RWPE2 (cell line): ENCODE measurements at regions not wholly inside any gene's neighbourhood (a gene's known extent, or its start where the extent isn't known, plus 50 kb on each side); places are given as distances from the start of the nearest gene placed in this dataset.
"Not testable (repeated sequence)": the region's sequence is repeated elsewhere in the genome, so short reads cannot be mapped to it uniquely, and the experiment has no call there.

Experiments
- ATAC-seq: fragments of 200-7000 bp; cut with Tn5 transposase; 3 replicates; pipeline ENCODE4 v1.9.1; 2021; ENCODE audit warnings: low read depth
- DNase-seq: peaks from one replicate; pipeline ENCODE4 v3.0.0-alpha.2; 2020; ENCODE audit warnings: low spot score
- H3K27ac ChIP-seq: fragments of 450-650 bp; 2 replicates; pipeline ENCODE4 v1.5.1; 2017; ENCODE audit warnings: mild to moderate bottlenecking; ENCODE audit not compliant: poor library complexity, severe bottlenecking
- H3K27me3 ChIP-seq: fragments of 250-450 bp; sonication (Bioruptor Pico); 2 replicates; pipeline ENCODE4 v1.5.1; 2021; ENCODE audit warnings: mild to moderate bottlenecking, moderate library complexity; ENCODE audit not compliant: insufficient read depth, poor library complexity, severe bottlenecking
- H3K36me3 ChIP-seq: fragments of 250-450 bp; sonication (Bioruptor Pico); 2 replicates; pipeline ENCODE4 v1.5.1; 2020; ENCODE audit warnings: low read depth, mild to moderate bottlenecking, moderate library complexity
- H3K4me1 ChIP-seq: fragments of 250-450 bp; sonication (Bioruptor Pico); 2 replicates; pipeline ENCODE4 v1.5.1; 2021; ENCODE audit warnings: mild to moderate bottlenecking, moderate library complexity; ENCODE audit not compliant: insufficient read depth, poor library complexity, severe bottlenecking
- H3K4me3 ChIP-seq: fragments of 250-450 bp; sonication (Bioruptor Pico); 2 replicates; pipeline ENCODE4 v1.5.1; 2021; ENCODE audit warnings: mild to moderate bottlenecking, moderate library complexity; ENCODE audit not compliant: severe bottlenecking
- H3K9me3 ChIP-seq: fragments of 250-450 bp; sonication (Bioruptor Pico); 2 replicates; pipeline ENCODE4 v1.5.1; 2021; ENCODE audit warnings: mild to moderate bottlenecking, moderate library complexity; ENCODE audit not compliant: severe bottlenecking
- TF ChIP-seq, protein P1 (sequence below): fragments of 450-650 bp; IDR thresholded peaks from one replicate; pipeline ENCODE4 v1.5.1; 2017; ENCODE audit warnings: mild to moderate bottlenecking, moderate library complexity; ENCODE audit not compliant: poor library complexity, severe bottlenecking

DNA sequence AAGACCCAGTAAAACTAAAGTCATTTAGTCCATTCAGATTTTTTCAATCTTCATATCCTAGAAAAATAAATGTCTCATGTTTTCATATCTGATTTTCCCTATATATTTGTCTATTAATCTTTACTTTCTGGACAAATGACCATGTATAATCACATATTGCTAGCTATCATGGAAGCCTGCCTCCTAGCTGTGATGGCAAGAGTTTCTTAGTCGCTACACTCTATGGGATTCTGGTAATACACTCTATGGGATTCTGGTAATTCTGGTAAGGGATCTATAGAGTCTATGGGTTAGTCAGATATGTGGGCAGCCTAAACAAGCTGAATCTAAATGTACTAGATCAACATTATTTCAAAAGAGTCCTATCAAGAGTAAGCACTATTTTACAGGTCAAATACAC, 198.7 kb upstream of the LHX8 start:
- no peaks in the 10 kb centered on the region for H3K4me1 ChIP-seq
- H3K9me3 ChIP-seq, result no peaks in the 10 kb centered on the region
- no peak for DNase-seq
- H3K27me3 ChIP-seq, result no peaks in the 10 kb centered on the region
- H3K36me3 ChIP-seq, result no peaks in the 10 kb centered on the region
- H3K4me3 ChIP-seq, result no peak overlapping the region
- TF ChIP-seq, protein P1, sequence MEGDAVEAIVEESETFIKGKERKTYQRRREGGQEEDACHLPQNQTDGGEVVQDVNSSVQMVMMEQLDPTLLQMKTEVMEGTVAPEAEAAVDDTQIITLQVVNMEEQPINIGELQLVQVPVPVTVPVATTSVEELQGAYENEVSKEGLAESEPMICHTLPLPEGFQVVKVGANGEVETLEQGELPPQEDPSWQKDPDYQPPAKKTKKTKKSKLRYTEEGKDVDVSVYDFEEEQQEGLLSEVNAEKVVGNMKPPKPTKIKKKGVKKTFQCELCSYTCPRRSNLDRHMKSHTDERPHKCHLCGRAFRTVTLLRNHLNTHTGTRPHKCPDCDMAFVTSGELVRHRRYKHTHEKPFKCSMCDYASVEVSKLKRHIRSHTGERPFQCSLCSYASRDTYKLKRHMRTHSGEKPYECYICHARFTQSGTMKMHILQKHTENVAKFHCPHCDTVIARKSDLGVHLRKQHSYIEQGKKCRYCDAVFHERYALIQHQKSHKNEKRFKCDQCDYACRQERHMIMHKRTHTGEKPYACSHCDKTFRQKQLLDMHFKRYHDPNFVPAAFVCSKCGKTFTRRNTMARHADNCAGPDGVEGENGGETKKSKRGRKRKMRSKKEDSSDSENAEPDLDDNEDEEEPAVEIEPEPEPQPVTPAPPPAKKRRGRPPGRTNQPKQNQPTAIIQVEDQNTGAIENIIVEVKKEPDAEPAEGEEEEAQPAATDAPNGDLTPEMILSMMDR, result no peak
- ATAC-seq, result no peak
- no peak overlapping the region for H3K27ac ChIP-seq

DNA sequence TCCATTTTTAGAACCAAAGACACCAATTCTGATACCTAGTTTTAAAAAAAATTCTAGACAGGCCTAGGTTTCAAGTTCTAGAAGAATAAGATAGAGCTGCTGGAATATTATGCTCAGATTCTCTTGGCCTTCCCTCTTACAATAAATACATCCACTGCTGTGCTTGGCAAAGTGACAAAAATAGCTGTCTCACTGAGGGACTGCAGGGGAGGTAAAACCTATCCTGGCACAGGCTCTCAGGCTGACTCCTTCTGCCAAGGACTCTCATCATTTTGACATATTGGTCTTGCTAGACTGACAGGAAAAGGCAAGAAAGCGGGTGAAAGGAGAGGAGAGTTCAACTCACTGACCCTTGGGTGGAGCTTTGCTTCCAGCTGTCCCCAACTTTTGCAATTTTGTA, 197.0 kb upstream of the LHX8 start:
- Histone ChIP-seq H3K36me3 (no peaks in the 10 kb centered on the region), H3K9me3 (no peaks in the 10 kb centered on the region), H3K4me3 (no peak overlapping the region), H3K27ac (no peak overlapping the region), H3K27me3 (no peaks in the 10 kb centered on the region), H3K4me1 (no peaks in the 10 kb centered on the region)
- DNase-seq (no peak), ATAC-seq (no peak)
- TF ChIP-seq, protein P1, result no peak

DNA sequence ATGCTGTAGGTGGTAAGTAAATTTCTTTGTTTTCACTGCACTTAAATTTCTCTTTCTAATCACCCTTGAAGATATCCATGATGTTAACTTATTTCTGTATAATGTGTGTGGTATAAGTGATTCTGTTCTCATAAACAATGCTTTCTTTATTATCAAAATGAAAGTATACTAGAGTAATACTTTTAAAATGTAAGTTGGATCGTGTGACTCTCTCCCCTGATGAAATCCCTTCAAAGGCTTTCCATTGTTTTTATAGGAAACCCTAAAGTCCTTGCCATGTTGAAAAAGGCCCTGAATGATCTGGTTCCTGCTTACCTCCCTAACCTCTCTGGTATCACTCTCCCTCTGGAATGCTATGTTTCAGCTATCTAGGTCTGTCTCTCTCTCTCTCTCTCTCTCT, 191.1 kb upstream of the LHX8 start:
- ATAC-seq (no peak), DNase-seq (no peak)
- Histone ChIP-seq H3K27me3 (no peaks in the 10 kb centered on the region), H3K27ac (no peak overlapping the region), H3K4me3 (no peak overlapping the region), H3K9me3 (no peaks in the 10 kb centered on the region), H3K36me3 (no peaks in the 10 kb centered on the region), H3K4me1 (no peaks in the 10 kb centered on the region)
- TF ChIP-seq, protein P1, result no peak

DNA sequence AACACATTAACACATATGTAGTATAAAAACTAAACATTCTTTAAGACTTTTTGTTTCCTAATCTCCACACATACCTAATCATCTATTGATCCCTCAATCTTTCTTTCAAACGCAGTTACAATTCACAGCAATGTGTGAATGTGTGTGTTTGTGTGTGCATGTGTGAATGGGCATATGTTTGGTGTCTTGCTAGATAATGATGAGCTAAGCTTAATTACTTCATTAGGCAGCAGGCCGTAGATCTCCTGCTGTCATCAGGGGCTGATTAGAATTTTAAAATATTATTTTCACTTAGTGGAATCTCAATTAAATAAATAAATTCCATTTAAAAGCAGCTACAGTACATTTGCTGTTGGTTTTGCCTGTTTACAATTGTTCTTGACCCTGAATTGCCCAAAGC, 187.8 kb upstream of the LHX8 start:
- no peak overlapping the region for H3K27ac ChIP-seq
- H3K36me3 ChIP-seq, result no peaks in the 10 kb centered on the region
- no peaks in the 10 kb centered on the region for H3K9me3 ChIP-seq
- H3K4me3 ChIP-seq, result no peak overlapping the region
- H3K27me3 ChIP-seq, result no peaks in the 10 kb centered on the region
- DNase-seq (no peak), ATAC-seq (no peak)
- no peaks in the 10 kb centered on the region for H3K4me1 ChIP-seq
- TF ChIP-seq, protein P1, result no peak

DNA sequence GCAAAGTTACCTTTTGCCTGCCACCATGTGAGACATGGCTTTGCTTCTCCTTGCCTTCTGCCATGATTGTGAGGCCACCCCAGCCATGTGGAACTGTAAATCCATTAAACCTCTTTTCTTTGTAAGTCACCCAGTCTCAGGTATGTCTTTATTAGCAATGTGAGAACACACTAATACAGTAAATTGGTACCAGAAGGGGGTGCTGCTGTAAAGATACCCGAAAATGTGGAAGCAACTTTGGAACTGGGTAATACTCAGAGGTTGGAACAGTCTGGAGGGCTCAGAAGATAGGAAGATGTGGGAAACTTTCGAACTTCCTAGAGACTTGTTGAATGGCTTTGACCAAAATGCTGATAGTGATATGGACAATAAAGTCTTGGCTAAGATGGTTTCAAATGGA, 184.8 kb upstream of the LHX8 start:
- H3K36me3 ChIP-seq, DNase-seq, H3K4me3 ChIP-seq, H3K27ac ChIP-seq, H3K27me3 ChIP-seq, H3K9me3 ChIP-seq, ATAC-seq, H3K4me1 ChIP-seq: not testable (repeated sequence)

DNA sequence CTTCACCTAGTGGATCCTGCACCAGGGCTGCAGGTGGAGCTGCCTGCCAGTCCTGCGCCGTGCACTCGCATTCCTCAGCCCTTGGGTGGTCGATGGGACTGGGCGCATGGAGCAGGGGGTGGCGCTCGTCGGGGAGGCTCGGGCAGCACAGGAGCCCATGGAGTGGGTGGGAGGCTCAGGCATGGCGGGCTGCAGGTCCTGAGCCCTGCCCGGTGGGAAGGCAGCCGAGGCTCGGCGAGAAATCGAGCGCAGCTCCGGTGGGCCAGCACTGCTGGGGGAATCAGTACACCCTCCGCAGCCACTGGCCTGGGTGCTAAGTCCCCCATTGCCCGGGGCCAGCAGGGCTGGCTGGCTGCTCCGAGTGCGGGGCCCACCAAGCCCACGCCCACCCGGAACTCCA, 182.2 kb upstream of the LHX8 start:
- not testable (repeated sequence) for H3K4me3 ChIP-seq, ATAC-seq, H3K27me3 ChIP-seq, H3K27ac ChIP-seq, H3K9me3 ChIP-seq, H3K4me1 ChIP-seq, H3K36me3 ChIP-seq, DNase-seq
